ENCODE measurements at regions not wholly inside any gene's neighbourhood (a gene's known extent, or its start where the extent isn't known, plus 50 kb on each side); places are given as distances from the start of the nearest gene placed in this dataset.

DNA sequence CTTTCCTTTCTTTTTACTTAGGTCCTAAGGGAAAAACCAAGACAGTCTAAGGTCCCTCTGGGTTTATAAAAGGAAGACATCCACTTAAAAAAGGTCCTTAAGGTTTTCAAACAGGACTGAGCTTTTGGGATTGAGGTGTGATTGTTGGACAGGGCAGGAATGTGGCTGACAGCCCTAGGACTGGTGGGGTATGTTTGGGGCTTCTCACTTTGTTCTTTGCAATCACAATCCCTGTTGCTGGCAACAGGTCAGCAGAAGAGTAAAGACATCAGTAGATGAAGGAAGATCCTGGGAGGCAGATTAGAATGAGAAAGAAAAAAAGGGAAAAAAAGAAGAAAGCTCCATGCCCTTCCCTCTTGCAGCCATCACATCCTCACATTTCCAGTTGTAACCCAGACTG is 101.4 kb upstream of the TARS1 start:
- TF ChIP-seq POLR2A (IDR thresholded peaks at IDR 0.05) (no peak), CTCF (IDR thresholded peaks at IDR 0.05) (no peak), EP300 (IDR thresholded peaks at IDR 0.05) (no peak), POLR2AphosphoS5 (IDR thresholded peaks at IDR 0.05) (no peak)

All from stomach (tissue), 4 donors.